ENCODE measurements at regions not wholly inside any gene's neighbourhood (a gene's known extent, or its start where the extent isn't known, plus 50 kb on each side); places are given as distances from the start of the nearest gene placed in this dataset.

- WGBS, 2 experiments (ENCODE audit: extremely low coverage in 2 of 2, insufficient read length in 1 of 2), result no CpG with 5 or more reads among the region's 3 CpGs
Observed at GRCh38 chr2:133748007-133748700, 179.9 kb upstream of the NCKAP5 start.

More at GRCh38 chr2:133748007-133748700, 179.9 kb upstream of the NCKAP5 start:
- H3K4ac ChIP-seq (ENCODE audit: low read depth, low read length), result peak overlapping the region; percentile 54
- peak overlapping the region; percentile 29 for H4K91ac ChIP-seq (ENCODE audit: insufficient read depth, low read depth, low read length)
- H2BK5ac ChIP-seq (ENCODE audit: low read depth, low read length, poor library complexity, severe bottlenecking), result peak overlapping the region; percentile 12
- no peaks in the 10 kb centered on the region for H4K20me1 ChIP-seq (ENCODE audit: insufficient read depth, low read length)
- no peaks in the 10 kb centered on the region; the same call in 1 of the 2 replicates for H3K9me3 ChIP-seq (ENCODE audit: control insufficient read depth, insufficient read depth, low read length)
- dilution Hi-C loops (cut with HindIII; ENCODE audit: low sequenced_read_pairs, unreplicated experiment), result no loop called here
- intact Hi-C loops (cut with micrococcal nuclease), result no loop called here
- peak overlapping the region; percentile 18; the same call in 1 of the 2 replicates for H3K27ac ChIP-seq (ENCODE audit: insufficient read depth, low read length)
- H4K5ac ChIP-seq (ENCODE audit: low read depth, low read length), result peak overlapping the region; percentile 13
- peak; percentile 89 for ATAC-seq (ENCODE audit: low read depth)
- no peak overlapping the region for H3K4me3 ChIP-seq (ENCODE audit: insufficient read depth, low read depth, low read length)
- H3K9me1 ChIP-seq (ENCODE audit: insufficient read depth, low read length), result peaks cover 10% of the 10 kb centered on the region
- peak overlapping the region; percentile 31 for H2BK15ac ChIP-seq (ENCODE audit: low read depth, low read length)
- no peak overlapping the region for H3K56ac ChIP-seq (ENCODE audit: extremely low read depth, insufficient read depth, low read length)
- H3K27me3 ChIP-seq (ENCODE audit: control insufficient read depth, insufficient read depth, low read length), result no peaks in the 10 kb centered on the region
- H2BK20ac ChIP-seq (ENCODE audit: low read depth, low read length), result peak overlapping the region; percentile 47
- peak overlapping the region; percentile 76 for H3K14ac ChIP-seq (replicated peaks; ENCODE audit: low read depth, low read length)
- no TSS peak for BruUV-seq (replicated peaks)
- H3K4me1 ChIP-seq (ENCODE audit: control insufficient read depth, insufficient read depth, low read length), result peaks cover 15% of the 10 kb centered on the region
- CTCF ChIA-PET, result no interaction called here
- H4K8ac ChIP-seq (ENCODE audit: low read depth in 2 of 2, low read length in 2 of 2), result peak overlapping the region in 1 of 2 experiments; percentile 87; a peak in 3 of 4 replicates
- peak overlapping the region; percentile 76 for H2BK120ac ChIP-seq (ENCODE audit: low read depth, low read length)
- H3K36me3 ChIP-seq (ENCODE audit: control insufficient read depth, insufficient read depth, low read length), result no peaks in the 10 kb centered on the region
- peak overlapping the region; percentile 82 for H3K18ac ChIP-seq (ENCODE audit: low read depth, low read length)
- H3K9ac ChIP-seq (ENCODE audit: low read depth, low read length), result no peak overlapping the region; the same call in 1 of the 2 replicates
- peak; percentile 68 for DNase-seq
- in situ Hi-C loops (cut with MboI; ENCODE audit: low sequenced_read_pairs), result no loop called here
- peak overlapping the region; percentile 38; the same call in 1 of the 2 replicates for H2AK5ac ChIP-seq (ENCODE audit: low read depth, low read length)
- TF ChIP-seq CHD1 (IDR thresholded peaks at IDR 0.05; ENCODE audit: low read depth, low read length), result no peak
- TF ChIP-seq RFX5 (IDR thresholded peaks at IDR 0.05; ENCODE audit: low read depth, low read length), result no peak
- TF ChIP-seq POLR2A (IDR thresholded peaks at IDR 0.05; ENCODE audit: low read depth, low read length), result no peak
- no peak for TF ChIP-seq ELK1 (IDR thresholded peaks at IDR 0.05; ENCODE audit: borderline replicate concordance, low read depth, low read length)
- no peak for TF ChIP-seq MAZ (IDR thresholded peaks at IDR 0.05; ENCODE audit: borderline replicate concordance, low read depth, low read length)
- no peak for TF ChIP-seq SMC3 (IDR thresholded peaks at IDR 0.05; ENCODE audit: low read depth, low read length)
- no peak for TF ChIP-seq CEBPB (IDR thresholded peaks at IDR 0.05; ENCODE audit: low read depth, low read length)
- no peak for TF ChIP-seq BHLHE40 (IDR thresholded peaks at IDR 0.05; ENCODE audit: low read depth, low read length)
- TF ChIP-seq NFE2L2 (IDR thresholded peaks at IDR 0.05; ENCODE audit: low read depth, low read length), result no peak
- no peak for TF ChIP-seq RAD21 (IDR thresholded peaks at IDR 0.05; ENCODE audit: low read length)
- no peak for TF ChIP-seq FOS (IDR thresholded peaks at IDR 0.05; ENCODE audit: low read depth, low read length)
- no peak for TF ChIP-seq USF2 (IDR thresholded peaks at IDR 0.05; ENCODE audit: low read depth, low read length)
- no peak for TF ChIP-seq MXI1 (IDR thresholded peaks at IDR 0.05; ENCODE audit: borderline replicate concordance, low read depth, low read length)
- no peak for TF ChIP-seq MAFK (IDR thresholded peaks at IDR 0.05; ENCODE audit: low read depth, low read length)
- TF ChIP-seq RCOR1 (IDR thresholded peaks at IDR 0.05; ENCODE audit: insufficient replicate concordance, low read length), result no peak
- 0 out of 2 replicates have a peak overlapping the region, but pooled peaks have one; percentile 0 for H3K4me2 ChIP-seq (ENCODE audit: low read depth, low read length)
- peak overlapping the region; percentile 74 for H2AFZ ChIP-seq (replicated peaks; ENCODE audit: low read length, poor library complexity)
- no peak overlapping the region for H2AK9ac ChIP-seq (replicated peaks; ENCODE audit: low read depth, low read length, poor library complexity)
- POLR2A ChIA-PET (ENCODE audit: unreplicated experiment), result no interaction called here
- H3K23ac ChIP-seq (ENCODE audit: low read depth, low read length), result peak overlapping the region; percentile 64; the same call in 1 of the 2 replicates
- H3K79me1 ChIP-seq (ENCODE audit: low read depth in 1 of 2, low read length in 2 of 2), result no peaks in the 10 kb centered on the region
